ENCODE measurements at regions not wholly inside any gene's neighbourhood (a gene's known extent, or its start where the extent isn't known, plus 50 kb on each side); places are given as distances from the start of the nearest gene placed in this dataset.

GRCh38 chr9:14989811-14990210 lies 79.6 kb upstream of the FREM1 start:
- TF ChIP-seq EP300 (IDR thresholded peaks at IDR 0.05; ENCODE audit: borderline replicate concordance in 1 of 2, low read depth in 1 of 2, low read length in 1 of 2) (no peak), CTCF (IDR thresholded peaks at IDR 0.05) (no peak), RFX5 (IDR thresholded peaks at IDR 0.05; ENCODE audit: low read length) (no peak), TAF1 (IDR thresholded peaks at IDR 0.05; ENCODE audit: borderline replicate concordance, low read depth, low read length) (no peak), GABPA (IDR thresholded peaks at IDR 0.05; ENCODE audit: low read depth) (no peak), TEAD4 (IDR thresholded peaks at IDR 0.05; ENCODE audit: borderline replicate concordance, insufficient read depth) (no peak), RCOR1 (IDR thresholded peaks at IDR 0.05; ENCODE audit: low read length) (no peak), EZH2phosphoT487 (IDR thresholded peaks at IDR 0.05; ENCODE audit: borderline replicate concordance, low read depth) (no peak), RAD21 (IDR thresholded peaks at IDR 0.05; ENCODE audit: low read length) (no peak)
- TF ChIP-seq, protein P1, sequence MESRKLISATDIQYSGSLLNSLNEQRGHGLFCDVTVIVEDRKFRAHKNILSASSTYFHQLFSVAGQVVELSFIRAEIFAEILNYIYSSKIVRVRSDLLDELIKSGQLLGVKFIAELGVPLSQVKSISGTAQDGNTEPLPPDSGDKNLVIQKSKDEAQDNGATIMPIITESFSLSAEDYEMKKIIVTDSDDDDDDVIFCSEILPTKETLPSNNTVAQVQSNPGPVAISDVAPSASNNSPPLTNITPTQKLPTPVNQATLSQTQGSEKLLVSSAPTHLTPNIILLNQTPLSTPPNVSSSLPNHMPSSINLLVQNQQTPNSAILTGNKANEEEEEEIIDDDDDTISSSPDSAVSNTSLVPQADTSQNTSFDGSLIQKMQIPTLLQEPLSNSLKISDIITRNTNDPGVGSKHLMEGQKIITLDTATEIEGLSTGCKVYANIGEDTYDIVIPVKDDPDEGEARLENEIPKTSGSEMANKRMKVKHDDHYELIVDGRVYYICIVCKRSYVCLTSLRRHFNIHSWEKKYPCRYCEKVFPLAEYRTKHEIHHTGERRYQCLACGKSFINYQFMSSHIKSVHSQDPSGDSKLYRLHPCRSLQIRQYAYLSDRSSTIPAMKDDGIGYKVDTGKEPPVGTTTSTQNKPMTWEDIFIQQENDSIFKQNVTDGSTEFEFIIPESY (IDR thresholded peaks at IDR 0.05; ENCODE audit: borderline replicate concordance, low read depth): no peak
- TF ChIP-seq, protein P2, sequence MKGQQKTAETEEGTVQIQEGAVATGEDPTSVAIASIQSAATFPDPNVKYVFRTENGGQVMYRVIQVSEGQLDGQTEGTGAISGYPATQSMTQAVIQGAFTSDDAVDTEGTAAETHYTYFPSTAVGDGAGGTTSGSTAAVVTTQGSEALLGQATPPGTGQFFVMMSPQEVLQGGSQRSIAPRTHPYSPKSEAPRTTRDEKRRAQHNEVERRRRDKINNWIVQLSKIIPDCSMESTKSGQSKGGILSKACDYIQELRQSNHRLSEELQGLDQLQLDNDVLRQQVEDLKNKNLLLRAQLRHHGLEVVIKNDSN (IDR thresholded peaks at IDR 0.05; ENCODE audit: borderline replicate concordance, low read depth): no peak

All from SK-N-SH (cell line).